Activated CD4-positive, alpha-beta memory T cell treated with anti-CD3 and anti-CD28 coated beads for 36 hours (primary cell): ENCODE measurements at regions not wholly inside any gene's neighbourhood (a gene's known extent, or its start where the extent isn't known, plus 50 kb on each side); places are given as distances from the start of the nearest gene placed in this dataset.
A peak's percentile ranks its signal among the peaks of the same experiment; 100 is the strongest.
"Not testable (repeated sequence)": the region's sequence is repeated elsewhere in the genome, so short reads cannot be mapped to it uniquely, and the experiment has no call there.

ENCODE experiments used
- CTCF ChIA-PET: fragments of 350-600 bp; sonication (Branson Sonifier 250); formaldehyde crosslinking; loops from one replicate; lab custom pipeline; 2021; ENCODE audit warnings: antibody characterized with exemption, inconsistent platforms; lab: Charles Lee
- POLR2A ChIA-PET: fragments of 350-600 bp; sonication (Branson Sonifier 250); formaldehyde crosslinking; loops from one replicate; lab custom pipeline; 2021; ENCODE audit warnings: antibody characterized with exemption; lab: Charles Lee
- DNase-seq: peaks from one replicate; pipeline ENCODE4 v3.0.0-alpha.2; 2020
- H3K27ac Mint-ChIP-seq: one replicate; pipeline ENCODE4 v1.8.0; 2021; ENCODE audit warnings: mixed read lengths
- H3K27me3 Mint-ChIP-seq: one replicate; pipeline ENCODE4 v1.8.0; 2021; ENCODE audit warnings: mixed read lengths
- H3K36me3 Mint-ChIP-seq: one replicate; pipeline ENCODE4 v1.8.0; 2021; ENCODE audit warnings: mixed read lengths
- H3K4me1 Mint-ChIP-seq: one replicate; pipeline ENCODE4 v1.8.0; 2021; ENCODE audit warnings: low read depth, mixed read lengths
- H3K4me3 Mint-ChIP-seq: one replicate; pipeline ENCODE4 v1.8.0; 2021; ENCODE audit warnings: mild to moderate bottlenecking, mixed read lengths
- H3K9me3 Mint-ChIP-seq: one replicate; pipeline ENCODE4 v1.8.0; 2021; ENCODE audit warnings: mixed read lengths
- intact Hi-C: fragments of 100-400 bp; cut with micrococcal nuclease; formaldehyde crosslinking; loops from one replicate; pipeline ENCODE4 v1.15.1; 2023

DNA sequence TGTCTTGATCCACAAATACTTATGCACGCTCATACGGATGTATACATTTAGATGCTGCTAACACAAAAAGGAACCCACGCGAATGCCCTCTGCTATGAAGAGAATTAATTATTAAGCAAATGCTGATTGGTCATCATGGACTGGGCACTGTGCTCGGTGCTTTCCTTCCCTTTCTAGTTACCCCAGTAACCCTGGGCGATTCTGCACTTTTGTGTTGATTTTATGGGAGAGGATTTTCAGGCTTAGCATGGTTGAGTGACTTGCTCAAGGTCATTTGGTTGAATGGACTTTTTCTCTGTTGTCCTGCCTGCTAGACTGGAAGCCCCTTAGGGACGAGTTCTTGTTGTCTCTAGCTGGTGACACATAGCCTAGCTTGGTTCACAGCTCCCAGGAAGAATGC, 94.8 kb upstream of the CRYM start:
- H3K9me3 Mint-ChIP-seq, H3K4me3 Mint-ChIP-seq, H3K4me1 Mint-ChIP-seq, H3K27me3 Mint-ChIP-seq, POLR2A ChIA-PET, H3K36me3 Mint-ChIP-seq, H3K27ac Mint-ChIP-seq, CTCF ChIA-PET, intact Hi-C loops, DNase-seq: not testable (repeated sequence)

DNA sequence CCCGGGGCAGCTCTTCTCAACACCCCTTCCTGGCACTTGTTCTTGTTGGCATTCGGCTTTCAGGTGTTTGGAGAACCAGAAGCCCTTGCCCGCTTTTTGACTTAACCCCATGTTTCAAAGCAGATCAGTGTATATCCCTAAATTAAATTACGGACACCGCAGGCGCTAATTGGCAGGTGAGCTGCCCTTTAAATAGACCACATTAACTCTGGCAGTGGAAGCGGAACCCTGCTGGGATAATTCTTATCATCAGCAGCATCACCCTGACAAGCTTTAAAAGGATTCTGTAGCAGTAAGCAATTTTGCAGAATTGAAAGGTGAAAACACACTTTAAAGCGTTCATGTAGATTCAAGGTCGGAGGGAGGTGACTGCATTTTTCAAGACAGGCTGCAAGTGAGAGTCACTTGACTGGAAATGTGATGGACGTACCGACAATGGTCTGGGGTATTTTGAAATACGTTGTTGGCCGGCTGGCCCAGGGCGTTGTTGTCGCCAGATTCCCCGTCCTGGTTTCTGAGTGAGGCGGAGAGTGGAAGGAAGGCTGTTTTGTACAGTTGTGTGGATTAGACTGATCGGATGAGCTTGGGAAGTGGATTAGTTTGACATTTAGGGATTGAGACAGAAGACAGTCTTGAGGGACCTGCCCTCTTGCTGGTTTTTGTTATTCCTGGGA, 94.2 kb upstream of the CRYM start:
- POLR2A ChIA-PET, H3K9me3 Mint-ChIP-seq, H3K36me3 Mint-ChIP-seq, CTCF ChIA-PET, intact Hi-C loops, H3K4me1 Mint-ChIP-seq, H3K27ac Mint-ChIP-seq, DNase-seq, H3K27me3 Mint-ChIP-seq, H3K4me3 Mint-ChIP-seq: not testable (repeated sequence)

- intact Hi-C loops, H3K27me3 Mint-ChIP-seq, H3K4me3 Mint-ChIP-seq, H3K27ac Mint-ChIP-seq, H3K9me3 Mint-ChIP-seq, DNase-seq, H3K4me1 Mint-ChIP-seq, CTCF ChIA-PET, H3K36me3 Mint-ChIP-seq: not testable (repeated sequence)
- POLR2A ChIA-PET: interaction anchor here (0.7 kb wide), 1 partner anchor 141 kb away, joined by 3 read pairs; no protein-coding TSS in a partner anchor
Measured at GRCh38 chr16:21370791-21371190, 92.7 kb upstream of the CRYM start.

DNA sequence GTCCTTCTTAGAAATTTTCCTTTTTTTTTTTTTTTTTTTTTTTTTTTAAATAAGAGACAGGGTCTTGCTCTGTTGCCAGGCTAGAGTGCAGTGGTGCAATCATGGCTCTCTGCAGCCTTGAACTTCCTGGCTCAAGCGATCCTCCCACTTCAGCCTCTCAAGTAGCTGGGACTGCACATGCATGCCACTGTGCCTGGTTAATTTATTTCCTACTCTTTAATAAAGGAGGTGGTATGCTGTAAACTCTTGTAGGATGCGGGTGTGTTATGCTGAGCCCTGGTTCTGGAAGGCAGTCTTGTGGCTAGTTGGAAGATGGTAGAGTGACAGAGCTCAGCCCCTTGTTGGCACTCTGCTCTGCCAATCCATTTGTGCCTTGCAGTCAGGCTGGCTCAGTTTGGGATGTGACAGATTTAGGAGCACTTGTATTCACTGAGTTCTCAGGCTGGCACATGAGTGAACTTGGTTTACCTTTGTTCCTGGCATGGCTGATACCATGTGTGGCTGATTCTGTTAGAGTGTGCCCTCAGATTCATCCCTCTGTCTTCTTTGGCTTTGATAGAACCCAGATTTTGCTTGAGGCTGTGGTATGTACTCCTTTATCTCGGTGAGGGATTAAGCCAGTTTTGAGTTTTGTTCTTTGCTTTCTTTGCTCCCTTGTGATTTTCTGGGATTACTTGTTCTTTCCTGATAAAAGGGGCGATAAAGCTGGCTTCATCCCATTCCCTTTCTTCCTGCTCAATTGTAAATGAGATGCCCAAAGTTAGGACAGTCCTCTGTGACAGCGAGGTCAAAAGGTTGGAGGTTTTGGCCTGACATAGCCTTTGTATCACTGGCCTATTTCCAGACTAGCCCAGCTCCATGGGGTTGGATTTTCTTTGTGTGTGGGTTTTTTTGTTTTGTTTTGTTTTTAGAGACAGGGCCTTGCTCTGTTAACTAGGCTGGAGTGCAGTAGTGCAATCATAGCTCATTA, 91.2 kb upstream of the CRYM start:
- H3K36me3 Mint-ChIP-seq, H3K27ac Mint-ChIP-seq, DNase-seq, CTCF ChIA-PET, H3K9me3 Mint-ChIP-seq, H3K4me1 Mint-ChIP-seq, H3K4me3 Mint-ChIP-seq, H3K27me3 Mint-ChIP-seq, intact Hi-C loops: not testable (repeated sequence)
- POLR2A ChIA-PET: interaction anchor here (0.6 kb wide), 1 partner anchor 168 kb away, joined by 3 read pairs; no protein-coding TSS in a partner anchor

DNA sequence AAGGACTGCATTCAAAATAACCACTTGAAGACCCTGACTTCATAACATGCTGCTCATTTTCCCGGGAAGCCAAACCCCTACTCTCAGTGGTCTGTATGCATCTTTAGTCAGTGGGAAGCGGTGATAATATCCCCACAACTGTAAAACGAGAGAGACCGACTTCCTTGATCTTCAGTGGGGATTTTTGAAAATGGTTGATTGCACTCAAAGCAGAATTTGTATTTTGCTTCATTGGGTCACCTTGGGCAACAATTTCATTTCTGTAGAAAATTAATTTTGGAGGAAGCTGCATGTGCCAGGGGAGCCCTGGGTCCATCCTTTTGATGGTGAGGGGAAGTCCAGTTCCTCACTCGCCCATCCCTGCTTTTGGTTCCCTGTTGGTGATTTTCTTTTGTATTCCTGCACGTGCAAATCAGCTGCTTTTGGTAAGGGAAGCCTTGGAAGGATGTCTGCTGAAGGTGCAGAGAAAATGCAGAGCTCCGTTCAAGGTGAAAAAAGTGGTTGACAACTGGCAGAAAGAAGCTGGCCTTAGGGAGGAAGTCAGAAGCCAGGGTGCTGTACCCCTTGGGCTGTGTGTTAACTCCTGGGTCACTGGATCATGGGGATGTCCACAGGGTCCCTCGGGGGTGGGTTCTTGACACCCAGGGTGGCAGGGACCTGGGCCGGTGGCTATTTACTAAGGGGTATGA, 89.8 kb upstream of the CRYM start:
- H3K4me3 Mint-ChIP-seq, POLR2A ChIA-PET, H3K27ac Mint-ChIP-seq, H3K27me3 Mint-ChIP-seq, CTCF ChIA-PET, H3K36me3 Mint-ChIP-seq, DNase-seq, H3K4me1 Mint-ChIP-seq, H3K9me3 Mint-ChIP-seq, intact Hi-C loops: not testable (repeated sequence)

DNA sequence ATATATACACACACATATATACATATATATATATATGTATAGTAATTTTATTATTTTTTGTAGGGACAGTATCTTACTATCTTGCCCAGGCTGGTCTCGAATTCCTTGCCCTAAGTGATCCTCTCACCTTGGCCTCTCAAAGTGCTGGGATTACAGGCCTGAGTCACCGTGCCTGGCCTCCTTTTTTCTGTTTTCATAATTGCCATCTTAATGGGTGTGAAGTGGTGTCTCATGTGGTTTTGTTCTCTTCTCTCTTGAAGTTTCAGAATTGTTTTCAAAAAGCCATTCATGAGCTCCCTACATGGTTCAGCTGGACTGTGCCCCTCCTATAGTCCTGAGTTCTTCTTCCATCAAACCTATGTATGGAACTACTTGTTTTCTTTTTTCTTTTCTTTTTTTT, 88.9 kb upstream of the CRYM start:
- H3K4me1 Mint-ChIP-seq, H3K4me3 Mint-ChIP-seq, POLR2A ChIA-PET, H3K9me3 Mint-ChIP-seq, H3K27ac Mint-ChIP-seq, CTCF ChIA-PET, H3K27me3 Mint-ChIP-seq, H3K36me3 Mint-ChIP-seq, intact Hi-C loops: not testable (repeated sequence)
- DNase-seq: peak; percentile 28

GRCh38 chr16:21365541-21365940, 87.5 kb upstream of the CRYM start:
- H3K36me3 Mint-ChIP-seq, POLR2A ChIA-PET, DNase-seq, H3K4me1 Mint-ChIP-seq, H3K27ac Mint-ChIP-seq, H3K9me3 Mint-ChIP-seq, intact Hi-C loops, CTCF ChIA-PET, H3K27me3 Mint-ChIP-seq, H3K4me3 Mint-ChIP-seq: not testable (repeated sequence)

DNA sequence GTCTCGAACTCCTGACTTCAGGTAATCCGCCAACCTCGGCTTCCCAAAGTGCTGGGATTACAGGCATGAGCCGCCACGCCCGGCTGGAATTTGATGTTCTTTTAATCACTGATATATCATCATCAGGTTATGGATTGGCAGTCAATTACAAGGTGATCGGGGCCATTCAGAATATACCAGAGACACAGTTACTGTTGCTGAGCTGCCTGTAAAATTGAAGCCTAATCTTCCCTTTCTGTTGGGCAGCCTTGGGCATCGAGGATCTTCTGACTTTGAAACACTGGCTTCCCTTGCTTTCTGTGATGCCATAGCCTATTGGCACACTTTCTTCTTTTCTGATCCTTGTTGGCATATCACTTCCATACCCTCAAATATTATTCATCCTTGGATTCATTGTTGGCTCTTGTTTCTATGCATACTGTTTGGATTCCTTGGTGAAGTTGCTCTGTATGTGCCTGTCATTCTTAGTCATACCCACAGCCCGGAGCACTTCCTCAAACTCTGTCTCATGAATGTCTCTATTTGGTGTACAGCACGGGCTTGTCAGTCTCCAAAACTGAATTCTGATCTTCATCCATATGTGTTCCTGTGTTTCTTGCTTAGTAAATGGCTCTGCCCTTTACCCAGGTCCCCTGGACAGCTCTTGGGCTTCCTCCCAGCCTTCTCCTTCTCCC, 85.6 kb upstream of the CRYM start:
- H3K27ac Mint-ChIP-seq, H3K4me1 Mint-ChIP-seq, H3K4me3 Mint-ChIP-seq, intact Hi-C loops, H3K27me3 Mint-ChIP-seq, POLR2A ChIA-PET, DNase-seq, H3K36me3 Mint-ChIP-seq, H3K9me3 Mint-ChIP-seq, CTCF ChIA-PET: not testable (repeated sequence)

DNA sequence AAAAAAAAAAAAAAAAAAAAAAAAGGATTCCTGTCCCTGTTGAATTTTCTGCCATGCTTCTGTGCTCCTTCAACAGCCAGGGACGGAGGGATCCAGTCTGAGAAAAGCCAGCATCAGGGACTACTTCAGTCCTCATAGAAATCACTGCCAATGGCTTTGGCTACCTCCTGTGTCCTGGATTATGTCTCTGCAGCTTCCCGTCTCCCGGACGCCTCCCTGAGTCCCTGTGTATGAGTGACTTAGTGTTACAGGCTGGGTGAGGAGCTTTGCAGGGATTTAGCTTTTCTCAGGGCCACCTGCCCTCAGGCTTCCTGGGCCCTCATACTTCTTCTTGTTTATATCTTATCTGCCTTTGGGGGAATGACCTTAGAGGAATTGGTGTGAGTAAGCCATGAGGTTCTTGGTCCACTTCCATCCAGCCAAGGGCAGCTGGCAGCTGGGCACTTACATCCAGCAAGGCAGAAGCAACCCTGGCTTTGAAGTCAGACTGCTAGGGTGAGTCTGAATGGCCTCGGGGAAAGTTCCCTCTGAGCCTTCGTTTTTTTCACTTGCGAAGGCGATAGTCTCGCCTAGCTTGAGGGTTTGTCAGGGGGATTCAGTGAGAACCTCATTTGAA, 83.6 kb upstream of the CRYM start:
- CTCF ChIA-PET, H3K27me3 Mint-ChIP-seq, H3K36me3 Mint-ChIP-seq, H3K4me1 Mint-ChIP-seq, POLR2A ChIA-PET, intact Hi-C loops, H3K4me3 Mint-ChIP-seq, DNase-seq, H3K27ac Mint-ChIP-seq, H3K9me3 Mint-ChIP-seq: not testable (repeated sequence)

DNA sequence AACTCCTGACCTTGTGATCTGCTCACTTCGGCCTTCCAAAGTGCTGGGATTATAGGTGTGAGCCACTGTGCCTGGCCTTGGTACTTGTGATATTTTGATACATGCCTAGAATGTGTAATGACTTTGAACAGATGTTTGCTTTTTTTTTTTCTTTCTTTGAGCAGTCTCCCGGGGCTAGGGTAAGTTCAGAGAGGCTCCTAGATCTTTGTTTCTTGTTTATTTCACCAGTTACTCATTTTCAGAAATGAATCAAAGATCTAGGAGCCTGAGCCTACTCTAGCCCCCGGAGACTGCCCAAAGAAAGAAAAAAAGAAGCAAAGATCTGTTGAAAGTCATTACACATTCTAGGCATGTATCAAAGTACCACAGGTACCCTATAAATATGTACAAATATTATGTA, 83.0 kb upstream of the CRYM start:
- DNase-seq, intact Hi-C loops, H3K36me3 Mint-ChIP-seq: not testable (repeated sequence)

DNA sequence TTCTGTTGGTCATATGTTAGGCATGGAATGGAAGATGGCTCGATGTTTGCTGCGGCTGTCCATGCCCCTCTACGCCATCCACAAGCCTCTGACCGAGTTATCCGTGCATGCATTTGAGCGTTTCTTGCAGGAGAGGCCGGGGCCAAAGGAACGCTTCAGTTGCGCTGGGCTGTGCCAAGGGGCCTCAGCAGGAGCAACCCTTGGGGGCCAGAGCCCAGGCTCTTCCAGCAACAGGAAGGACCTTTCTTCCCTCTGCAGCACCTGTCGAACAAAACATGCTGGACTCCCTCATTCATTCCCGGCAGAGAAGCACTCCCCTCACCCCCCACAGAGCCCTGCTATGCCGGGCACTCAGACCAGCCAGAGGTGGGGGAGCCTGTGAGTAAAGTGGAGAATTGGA, 81.4 kb upstream of the CRYM start:
- intact Hi-C loops, H3K27ac Mint-ChIP-seq, H3K36me3 Mint-ChIP-seq, H3K4me1 Mint-ChIP-seq, H3K9me3 Mint-ChIP-seq, CTCF ChIA-PET, DNase-seq, H3K4me3 Mint-ChIP-seq, POLR2A ChIA-PET: not testable (repeated sequence)
- H3K27me3 Mint-ChIP-seq: peaks cover 11% of the 10 kb centered on the region

More for the DNA sequence above, 83.0 kb upstream of the CRYM start:
- POLR2A ChIA-PET, CTCF ChIA-PET, H3K4me3 Mint-ChIP-seq, H3K4me1 Mint-ChIP-seq, H3K27ac Mint-ChIP-seq, H3K9me3 Mint-ChIP-seq, H3K27me3 Mint-ChIP-seq: not testable (repeated sequence)
